DND-41 (cell line): ENCODE measurements at regions not wholly inside any gene's neighbourhood (a gene's known extent, or its start where the extent isn't known, plus 50 kb on each side); places are given as distances from the start of the nearest gene placed in this dataset.

Experiments
- CTCF ChIP-seq: IDR thresholded peaks from 2 replicates; pipeline ENCODE4 v1.5.1; 2012; ENCODE audit warnings: borderline replicate concordance, low read length, moderate library complexity, mild to moderate bottlenecking; ENCODE audit not compliant: poor library complexity, severe bottlenecking; ENCODE audit errors: extremely low read depth
- EZH2 ChIP-seq: IDR thresholded peaks from 3 replicates; pipeline ENCODE4 v1.6.1; 2012; ENCODE audit warnings: borderline replicate concordance, low read depth, mild to moderate bottlenecking, moderate library complexity, low read length, inconsistent platforms; ENCODE audit not compliant: severe bottlenecking

- no peak for TF ChIP-seq CTCF
- no peak for TF ChIP-seq EZH2
Observed at GRCh38 chr5:124444147-124444775, 302.2 kb downstream of the ZNF608 start.
